HG03565 (cell line): ENCODE measurements at regions not wholly inside any gene's neighbourhood (a gene's known extent, or its start where the extent isn't known, plus 50 kb on each side); places are given as distances from the start of the nearest gene placed in this dataset.

Experiments used
- ATAC-seq: cut with Tn5 transposase; IDR thresholded peaks from one replicate; pipeline ENCODE4 v1.9.1; 2021; ENCODE audit warnings: mild to moderate bottlenecking, moderate library complexity; ENCODE audit not compliant: unreplicated experiment

DNA sequence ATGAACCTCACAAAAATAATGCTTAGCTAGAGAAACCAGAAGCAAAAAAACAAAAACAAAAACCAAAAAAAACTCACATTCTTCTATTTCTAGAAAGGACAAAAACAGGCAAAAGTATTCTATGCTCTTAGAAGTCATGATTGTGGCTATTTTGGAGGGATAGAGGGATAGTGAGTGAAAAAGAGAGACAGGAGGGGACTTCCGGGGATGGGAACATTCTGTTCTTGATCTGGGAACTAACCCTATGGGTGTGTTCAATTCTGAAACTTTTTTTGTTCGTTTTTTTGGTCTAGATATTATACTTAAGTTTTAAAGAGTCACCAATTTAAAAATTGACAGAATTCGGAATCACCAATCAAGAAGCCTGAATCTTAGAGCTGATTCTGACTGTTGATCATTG is 120.0 kb upstream of the TPM1 start:
- ATAC-seq, result no peak

- ATAC-seq, result no peak
Observed at GRCh38 chr15:62925875-62926274, 116.7 kb upstream of the TPM1 start.

- ATAC-seq, result no peak
Observed at GRCh38 chr15:62927196-62927595, 115.4 kb upstream of the TPM1 start.

GRCh38 chr15:62927836-62928235 is 114.7 kb upstream of the TPM1 start:
- no peak for ATAC-seq

GRCh38 chr15:62928242-62928999 is 114.1 kb upstream of the TPM1 start:
- ATAC-seq, result no peak

DNA sequence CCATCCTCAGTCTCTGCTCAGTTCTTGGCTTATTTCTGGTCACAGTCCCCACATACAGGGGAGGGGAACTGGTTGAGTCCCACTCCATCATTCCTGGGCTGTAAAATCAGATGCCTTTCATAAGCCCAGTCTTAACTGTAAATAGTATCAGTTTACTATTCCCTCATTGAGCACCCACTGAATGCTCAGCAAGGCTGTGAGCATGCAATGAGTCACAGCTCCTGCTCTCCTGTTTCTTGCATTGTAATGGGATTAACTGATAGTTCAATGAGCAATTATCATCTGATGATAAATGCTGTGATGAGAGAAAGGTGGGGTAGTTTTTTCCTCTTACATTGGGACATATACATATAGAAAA is 113.6 kb upstream of the TPM1 start:
- no peak for ATAC-seq

DNA sequence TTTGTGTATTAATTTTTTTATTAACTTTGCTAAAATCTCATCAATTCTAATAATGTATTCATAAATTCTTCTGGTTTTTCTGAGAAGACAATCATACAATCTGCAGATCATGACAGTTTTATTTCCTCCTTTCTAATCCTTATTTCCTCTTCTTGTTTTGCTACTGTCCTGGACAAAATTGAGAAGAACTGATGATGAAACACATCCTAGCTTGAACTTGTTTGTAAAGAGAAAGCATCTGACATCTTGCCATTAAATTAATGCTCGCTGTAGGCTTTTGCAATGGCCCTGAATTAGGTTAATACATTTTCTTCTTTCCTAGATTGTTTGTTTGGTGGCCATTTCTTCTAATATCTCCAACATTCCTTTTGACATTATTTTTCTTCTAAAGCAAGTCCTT is 110.9 kb upstream of the TPM1 start:
- no peak for ATAC-seq

DNA sequence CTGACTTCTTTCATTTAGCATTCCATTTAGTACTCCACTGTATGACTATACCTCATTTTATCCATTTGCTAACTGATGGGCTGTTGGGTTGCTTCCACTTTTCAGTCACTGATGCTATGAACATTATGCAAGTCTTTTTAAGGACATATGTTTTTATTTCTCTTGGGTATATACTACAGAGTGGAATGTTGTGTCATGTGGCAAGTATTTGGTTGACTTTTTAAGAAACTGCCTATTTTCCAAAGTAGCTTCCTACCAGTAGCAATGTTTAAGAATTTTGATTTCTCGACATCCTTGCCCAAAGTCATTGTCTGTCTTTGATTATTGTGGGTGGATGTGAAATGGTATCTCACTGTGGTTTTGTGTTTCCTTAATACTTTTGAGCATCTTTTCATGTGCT is 110.1 kb upstream of the TPM1 start:
- ATAC-seq, result no peak

GRCh38 chr15:62933386-62933785 is 109.2 kb upstream of the TPM1 start:
- no peak for ATAC-seq

DNA sequence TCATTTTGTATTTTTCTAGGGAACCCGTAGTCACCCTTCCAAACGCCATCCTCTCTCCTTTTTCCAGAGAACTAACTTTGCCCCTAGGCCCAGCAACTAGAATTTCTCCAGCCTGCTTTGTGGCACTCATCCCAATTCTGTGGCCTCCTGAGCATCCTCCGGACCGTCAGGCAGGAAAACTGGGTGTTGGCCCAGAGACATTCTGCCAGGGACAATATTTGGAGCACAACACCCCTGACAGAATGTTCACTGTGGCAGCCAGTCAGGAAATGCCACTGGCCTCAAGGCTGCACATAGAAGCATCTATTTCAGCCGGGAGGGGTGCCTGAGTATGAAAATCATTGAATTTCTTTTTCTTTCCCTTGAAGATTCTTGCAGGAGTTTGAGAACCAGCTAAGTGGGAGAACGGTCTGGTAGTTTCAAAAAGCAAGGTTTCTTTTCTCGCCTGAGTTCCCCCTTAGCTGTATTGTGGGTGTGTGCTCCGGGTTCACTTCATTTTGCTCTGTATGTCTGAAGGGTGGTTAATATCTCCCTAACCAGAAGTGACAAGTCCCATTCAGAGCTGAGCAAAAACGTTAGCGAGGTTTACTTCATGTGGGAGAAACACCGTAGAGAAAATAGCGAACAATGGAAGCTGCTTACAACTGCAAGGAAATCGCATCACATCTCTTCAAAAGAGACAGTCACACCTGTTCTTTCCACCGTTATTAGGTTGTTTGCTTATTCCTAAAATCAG is 108.1 kb upstream of the TPM1 start:
- ATAC-seq, result no peak

DNA sequence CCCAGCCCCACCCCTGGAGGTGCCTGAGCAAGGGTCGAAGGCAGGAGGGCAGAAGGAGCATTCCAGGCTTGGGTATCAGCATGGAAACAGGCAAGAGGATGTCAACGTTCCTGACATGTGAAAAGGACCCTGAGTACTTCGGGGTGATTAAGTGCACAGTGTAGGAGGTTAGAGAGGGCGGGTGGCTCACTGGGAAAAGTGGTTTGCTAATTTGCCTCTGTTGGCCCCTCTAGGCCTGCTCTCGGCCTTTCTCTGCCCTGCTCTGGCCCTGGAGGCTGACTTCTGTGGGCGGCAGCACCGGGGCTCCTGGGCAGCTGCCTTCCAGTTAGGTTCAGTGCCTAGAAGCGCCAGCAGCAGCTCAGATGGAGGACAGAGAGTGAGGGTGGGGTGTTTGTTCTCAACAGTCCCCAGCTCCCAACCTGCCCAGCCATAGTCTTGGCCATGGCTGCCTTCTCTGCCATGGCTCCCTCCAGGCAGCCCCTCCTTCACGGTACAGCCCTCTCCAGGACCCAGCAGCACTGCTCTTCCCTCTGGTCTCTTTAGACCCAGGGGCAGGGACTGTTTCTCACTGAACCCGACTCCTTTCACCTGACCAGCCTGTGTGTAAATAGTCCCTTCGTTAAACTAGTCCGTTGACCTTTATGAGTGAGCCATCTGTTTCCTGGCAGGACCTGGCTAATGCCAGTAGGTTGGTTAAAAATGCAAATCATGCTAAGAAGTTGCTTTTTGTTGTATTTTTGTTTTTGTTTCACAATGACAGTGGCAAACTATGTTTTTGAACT is 107.1 kb upstream of the TPM1 start:
- no peak for ATAC-seq

DNA sequence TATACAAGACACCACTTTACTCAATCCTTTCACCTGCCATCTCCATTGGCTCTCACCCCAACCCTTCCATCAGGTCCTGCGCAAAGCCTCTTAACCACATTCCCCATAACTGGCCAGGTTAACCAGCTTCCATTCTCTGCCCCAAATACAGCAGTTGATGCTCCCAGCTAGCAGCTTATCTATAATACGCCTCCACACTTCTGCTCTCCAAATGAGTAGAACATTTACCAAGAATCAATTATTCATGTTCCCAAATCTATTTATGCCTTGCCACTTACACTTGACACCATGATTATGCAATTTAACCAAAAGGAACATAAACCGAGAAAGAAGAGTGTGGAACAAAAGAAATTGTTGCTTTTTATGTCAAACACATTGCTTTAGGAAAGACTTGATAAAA is 103.7 kb upstream of the TPM1 start:
- ATAC-seq, result no peak

- no peak for ATAC-seq
Observed at GRCh38 chr15:62940093-62940754, 102.3 kb upstream of the TPM1 start.

GRCh38 chr15:62940755-62941361 is 101.7 kb upstream of the TPM1 start:
- no peak for ATAC-seq

GRCh38 chr15:62941699-62942098 is 100.8 kb upstream of the TPM1 start:
- no peak for ATAC-seq

DNA sequence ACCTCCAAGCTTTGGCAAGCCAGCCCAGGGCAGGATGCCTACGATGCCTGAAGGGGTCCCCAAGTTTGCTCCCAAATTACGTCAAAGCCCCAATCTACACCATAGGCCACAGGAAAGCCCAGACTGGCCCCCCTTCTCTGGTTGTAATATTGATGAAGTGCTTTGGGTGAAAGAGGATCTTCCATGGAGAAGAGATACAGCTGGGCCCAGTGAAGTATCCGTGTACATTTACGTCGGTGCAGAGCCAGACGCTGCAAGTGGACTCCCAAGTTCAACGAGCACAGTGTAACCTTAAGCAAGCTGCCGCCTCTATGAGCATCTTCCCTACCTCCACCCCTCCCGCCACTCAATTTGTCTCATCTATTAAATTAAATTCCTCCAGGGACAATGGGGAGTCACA is 100.1 kb upstream of the TPM1 start:
- ATAC-seq, result no peak

DNA sequence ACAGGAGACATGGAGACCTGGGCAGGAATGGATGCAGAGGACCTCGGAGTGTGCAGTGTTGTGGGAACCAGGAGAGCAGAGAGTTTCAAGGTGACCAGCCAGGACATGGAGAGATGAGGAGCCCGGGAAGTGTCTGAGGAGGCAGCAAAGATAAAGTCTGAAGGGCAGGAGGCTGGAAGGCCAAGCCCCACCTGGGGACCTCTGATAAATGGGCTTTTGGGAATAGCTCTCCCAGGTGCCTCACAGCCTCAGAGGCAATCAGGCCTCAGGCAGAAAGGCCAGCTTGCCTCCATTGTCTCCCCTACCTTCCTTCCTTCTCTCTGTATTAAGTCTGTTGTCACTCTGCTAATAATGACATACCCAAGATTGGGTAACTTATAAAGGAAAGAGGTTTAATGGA is 97.5 kb upstream of the TPM1 start:
- ATAC-seq, result no peak

- ATAC-seq, result no peak
Observed at GRCh38 chr15:62945760-62946159, 96.8 kb upstream of the TPM1 start.

DNA sequence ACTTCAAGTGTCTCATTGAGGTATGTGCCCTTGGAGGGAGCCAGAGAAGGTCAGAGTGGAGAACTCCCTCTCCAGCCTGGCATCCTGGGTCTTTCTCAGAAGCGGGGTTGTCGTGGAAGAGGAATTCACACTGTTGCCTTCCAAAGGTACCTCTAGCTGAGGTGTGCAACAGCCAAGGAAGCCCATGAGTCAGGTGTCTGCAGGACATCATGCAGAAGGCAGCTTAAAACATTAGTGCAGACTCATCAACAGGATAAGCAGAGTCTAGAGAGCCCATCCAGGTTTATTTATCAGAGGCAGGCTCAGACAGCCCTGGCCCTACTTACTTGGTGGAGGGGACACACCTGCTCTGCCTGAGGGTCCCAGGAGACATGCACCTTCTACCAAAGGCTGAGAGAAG is 95.6 kb upstream of the TPM1 start:
- ATAC-seq, result no peak

GRCh38 chr15:62950462-62950931 is 92.0 kb upstream of the TPM1 start:
- no peak for ATAC-seq

GRCh38 chr15:62951481-62951880 is 91.1 kb upstream of the TPM1 start:
- ATAC-seq, result no peak
